Loucy (cell line): ENCODE measurements at regions not wholly inside any gene's neighbourhood (a gene's known extent, or its start where the extent isn't known, plus 50 kb on each side); places are given as distances from the start of the nearest gene placed in this dataset.

Source experiments
- EZH2phosphoT487 ChIP-seq: fragments of 200-600 bp; IDR thresholded peaks from 2 replicates; pipeline ENCODE4 v1.6.1; 2018; ENCODE audit warnings: antibody characterized with exemption, mild to moderate bottlenecking, moderate library complexity, borderline replicate concordance
- TF ChIP-seq, protein P1 (sequence below): fragments of 200-600 bp; sonication (generic); conservative IDR thresholded peaks from 2 replicates; pipeline ENCODE4 v1.5.1; 2014; ENCODE audit warnings: mild to moderate bottlenecking, antibody characterized with exemption, low read length

DNA sequence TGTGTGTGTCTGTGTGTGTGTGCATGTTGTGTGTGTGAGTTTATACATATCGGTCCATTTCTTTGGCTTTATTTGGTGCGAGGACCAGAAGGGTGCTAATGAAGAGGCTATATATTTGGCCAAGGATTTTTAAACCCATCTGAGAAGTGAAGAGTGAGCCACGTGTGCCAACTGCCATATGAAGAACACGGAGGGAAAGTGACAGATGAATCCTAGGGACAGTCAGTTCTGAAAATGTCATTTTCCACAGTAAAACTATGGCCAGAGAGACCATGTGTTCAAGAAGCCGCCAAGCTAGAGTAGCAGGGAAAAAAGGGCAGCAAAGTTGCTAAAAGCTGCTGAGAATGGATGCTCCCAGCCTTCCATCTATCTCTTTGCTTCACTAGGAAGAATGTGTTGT, 297.3 kb upstream of the LMCD1 start:
- TF ChIP-seq, protein P1, sequence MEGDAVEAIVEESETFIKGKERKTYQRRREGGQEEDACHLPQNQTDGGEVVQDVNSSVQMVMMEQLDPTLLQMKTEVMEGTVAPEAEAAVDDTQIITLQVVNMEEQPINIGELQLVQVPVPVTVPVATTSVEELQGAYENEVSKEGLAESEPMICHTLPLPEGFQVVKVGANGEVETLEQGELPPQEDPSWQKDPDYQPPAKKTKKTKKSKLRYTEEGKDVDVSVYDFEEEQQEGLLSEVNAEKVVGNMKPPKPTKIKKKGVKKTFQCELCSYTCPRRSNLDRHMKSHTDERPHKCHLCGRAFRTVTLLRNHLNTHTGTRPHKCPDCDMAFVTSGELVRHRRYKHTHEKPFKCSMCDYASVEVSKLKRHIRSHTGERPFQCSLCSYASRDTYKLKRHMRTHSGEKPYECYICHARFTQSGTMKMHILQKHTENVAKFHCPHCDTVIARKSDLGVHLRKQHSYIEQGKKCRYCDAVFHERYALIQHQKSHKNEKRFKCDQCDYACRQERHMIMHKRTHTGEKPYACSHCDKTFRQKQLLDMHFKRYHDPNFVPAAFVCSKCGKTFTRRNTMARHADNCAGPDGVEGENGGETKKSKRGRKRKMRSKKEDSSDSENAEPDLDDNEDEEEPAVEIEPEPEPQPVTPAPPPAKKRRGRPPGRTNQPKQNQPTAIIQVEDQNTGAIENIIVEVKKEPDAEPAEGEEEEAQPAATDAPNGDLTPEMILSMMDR = no peak
- no peak for TF ChIP-seq EZH2phosphoT487
